HUES48 (cell line): ENCODE measurements at regions not wholly inside any gene's neighbourhood (a gene's known extent, or its start where the extent isn't known, plus 50 kb on each side); places are given as distances from the start of the nearest gene placed in this dataset.
A peak's percentile ranks its signal among the peaks of the same experiment; 100 is the strongest.
"Not testable (repeated sequence)": the region's sequence is repeated elsewhere in the genome, so short reads cannot be mapped to it uniquely, and the experiment has no call there.

Experiments used
- H3K27ac ChIP-seq: one replicate; pipeline ENCODE4 v1.7.0; 2013; ENCODE audit warnings: low read depth, low read length, inconsistent platforms
- H3K27me3 ChIP-seq: 2 replicates; pipeline ENCODE4 v1.6.1; 2013; ENCODE audit warnings: mild to moderate bottlenecking, low read length; ENCODE audit not compliant: control insufficient read depth, insufficient read depth
- H3K36me3 ChIP-seq: 2 replicates; pipeline ENCODE4 v1.6.1; 2013; ENCODE audit warnings: low read length; ENCODE audit not compliant: control insufficient read depth, insufficient read depth
- H3K4me1 ChIP-seq: 2 replicates; pipeline ENCODE4 v1.6.1; 2013; ENCODE audit warnings: mild to moderate bottlenecking, low read length; ENCODE audit not compliant: control insufficient read depth, insufficient read depth
- H3K4me3 ChIP-seq: 2 replicates; pipeline ENCODE4 v1.5.1; 2013; ENCODE audit warnings: mild to moderate bottlenecking, low read depth, low read length
- H3K9ac ChIP-seq: 2 replicates; pipeline ENCODE4 v1.6.1; 2013; ENCODE audit warnings: mild to moderate bottlenecking, low read depth, low read length, moderate library complexity
- H3K9me3 ChIP-seq: 2 replicates; pipeline ENCODE4 v1.6.1; 2013; ENCODE audit warnings: low read length; ENCODE audit not compliant: control insufficient read depth, insufficient read depth

- Histone ChIP-seq H3K9me3 (no peaks in the 10 kb centered on the region), H3K27ac (no peak overlapping the region), H3K27me3 (no peaks in the 10 kb centered on the region), H3K4me1 (no peaks in the 10 kb centered on the region), H3K4me3 (no peak overlapping the region), H3K36me3 (no peaks in the 10 kb centered on the region), H3K9ac (no peak overlapping the region)
Measured at GRCh38 chr6:142637624-142638351, 307.2 kb downstream of the HIVEP2 start.

GRCh38 chr6:142642651-142643050, 302.3 kb downstream of the HIVEP2 start:
- peaks cover 18% of the 10 kb centered on the region for H3K4me1 ChIP-seq
- H3K4me3 ChIP-seq: no peak overlapping the region
- no peaks in the 10 kb centered on the region for H3K27me3 ChIP-seq
- H3K9ac ChIP-seq: no peak overlapping the region
- no peaks in the 10 kb centered on the region for H3K36me3 ChIP-seq
- no peak overlapping the region for H3K27ac ChIP-seq
- no peaks in the 10 kb centered on the region for H3K9me3 ChIP-seq

DNA sequence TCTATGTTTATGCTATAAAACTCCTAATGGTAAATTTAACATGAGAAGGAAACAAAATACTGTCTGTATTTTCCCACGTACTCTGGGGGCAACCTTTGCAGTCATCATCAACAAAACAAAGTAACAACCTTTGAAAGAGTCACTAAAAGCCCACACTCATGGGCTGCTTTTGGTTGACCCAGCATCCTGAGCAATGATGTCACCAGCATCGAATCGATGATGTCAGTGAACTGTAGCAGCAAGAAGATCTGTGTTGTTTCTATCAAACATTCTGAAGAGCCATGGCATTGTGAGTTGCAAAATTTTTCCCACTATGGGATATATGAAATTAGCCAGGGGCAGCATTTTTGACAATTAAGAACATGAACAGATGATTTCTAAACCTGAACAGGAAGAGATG, 300.1 kb downstream of the HIVEP2 start:
- no peaks in the 10 kb centered on the region for H3K27me3 ChIP-seq
- H3K36me3 ChIP-seq: no peaks in the 10 kb centered on the region
- H3K9me3 ChIP-seq: no peaks in the 10 kb centered on the region
- H3K4me1 ChIP-seq: peaks cover 36% of the 10 kb centered on the region
- H3K4me3 ChIP-seq: no peak overlapping the region
- H3K9ac ChIP-seq: no peak overlapping the region
- no peak overlapping the region for H3K27ac ChIP-seq

- no peak overlapping the region for H3K27ac ChIP-seq
- no peak overlapping the region for H3K4me3 ChIP-seq
Measured at GRCh38 chr6:142645663-142646062, 299.3 kb downstream of the HIVEP2 start.

DNA sequence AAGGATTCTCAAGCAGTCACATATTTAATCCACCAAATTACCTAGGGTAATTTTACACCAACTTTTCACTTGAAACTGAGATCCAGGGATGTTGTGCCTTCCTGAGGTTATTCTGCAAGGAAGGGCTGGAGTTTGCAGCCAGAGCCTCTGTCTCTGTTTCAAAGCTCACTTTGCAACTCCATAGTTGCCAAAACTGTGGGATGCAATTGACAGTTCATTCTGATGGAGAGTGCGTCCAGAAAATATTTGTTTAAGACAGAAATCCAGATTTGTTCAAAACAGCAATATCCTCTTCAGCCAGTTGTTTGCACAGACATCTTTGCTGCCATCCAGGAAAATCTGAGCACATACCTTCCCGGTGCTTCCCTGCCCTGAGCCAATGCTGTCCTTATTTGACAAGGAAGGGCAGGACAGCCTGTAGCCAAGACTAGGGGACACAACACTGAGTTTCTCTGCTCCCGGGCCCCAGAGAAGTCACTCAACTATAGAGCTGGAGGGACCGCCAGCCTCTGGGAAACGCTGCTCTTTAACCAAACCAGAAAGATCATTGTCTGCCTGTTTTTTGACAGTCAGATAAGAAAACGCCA, 297.4 kb downstream of the HIVEP2 start:
- Histone ChIP-seq H3K27ac (peak overlapping the region; percentile 85), H3K4me1 (peaks cover 47% of the 10 kb centered on the region), H3K9ac (peak overlapping the region; percentile 27; the same call in 1 of the 2 replicates), H3K4me3 (peak overlapping the region; percentile 6; the same call in 1 of the 2 replicates), H3K27me3 (no peaks in the 10 kb centered on the region), H3K36me3 (no peaks in the 10 kb centered on the region), H3K9me3 (no peaks in the 10 kb centered on the region)

More at GRCh38 chr6:142645663-142646062, 299.3 kb downstream of the HIVEP2 start:
- Histone ChIP-seq H3K27me3 (no peaks in the 10 kb centered on the region), H3K4me1 (peaks cover 42% of the 10 kb centered on the region), H3K36me3 (no peaks in the 10 kb centered on the region), H3K9me3 (no peaks in the 10 kb centered on the region), H3K9ac (no peak overlapping the region)

DNA sequence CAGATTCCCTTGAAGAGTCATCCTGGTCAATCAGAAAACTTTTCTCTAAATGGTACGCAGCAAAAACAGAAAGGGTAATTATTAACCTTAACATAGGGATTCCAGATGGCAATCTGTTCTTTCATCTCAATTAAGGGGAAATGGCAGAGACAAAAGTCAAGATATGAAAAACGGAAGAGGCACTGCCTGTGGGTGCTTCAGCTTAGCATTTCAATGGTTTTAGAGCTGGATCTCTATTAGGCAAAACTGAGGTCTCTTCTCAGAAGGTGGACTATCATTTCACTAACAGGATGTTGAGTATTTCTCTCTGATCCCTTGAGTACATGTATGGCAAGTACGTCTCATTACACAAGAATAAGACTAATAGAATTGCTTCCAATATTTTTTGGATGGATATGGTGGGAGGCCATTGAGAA, 296.9 kb downstream of the HIVEP2 start:
- Histone ChIP-seq H3K9ac (peak overlapping the region; percentile 27; the same call in 1 of the 2 replicates), H3K36me3 (no peaks in the 10 kb centered on the region), H3K4me1 (peaks cover 47% of the 10 kb centered on the region), H3K27me3 (no peaks in the 10 kb centered on the region), H3K9me3 (no peaks in the 10 kb centered on the region), H3K27ac (peak overlapping the region; percentile 85), H3K4me3 (peak overlapping the region; percentile 25; the same call in 1 of the 2 replicates)

DNA sequence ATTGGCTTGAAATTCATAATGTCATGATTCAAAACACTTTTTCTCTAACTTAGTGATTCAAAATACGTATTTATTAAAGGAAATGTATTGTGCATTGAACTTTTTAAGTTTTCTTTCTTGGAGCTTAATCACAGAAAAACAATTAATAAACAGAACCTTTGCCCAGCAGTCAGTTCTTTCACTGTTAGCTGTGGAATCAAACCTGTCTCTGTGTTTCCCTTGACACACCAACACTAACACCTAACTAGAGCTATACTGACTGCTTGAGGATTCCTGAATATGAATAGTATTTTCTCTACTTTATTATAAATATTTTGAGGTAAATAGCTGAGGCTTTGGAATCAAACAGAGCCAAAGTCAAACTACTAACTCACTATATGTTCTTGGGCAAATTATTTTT, 296.4 kb downstream of the HIVEP2 start:
- no peaks in the 10 kb centered on the region for H3K36me3 ChIP-seq
- H3K4me3 ChIP-seq: peak overlapping the region; percentile 25; the same call in 1 of the 2 replicates
- no peak overlapping the region; the same call in 1 of the 2 replicates for H3K9ac ChIP-seq
- no peaks in the 10 kb centered on the region for H3K27me3 ChIP-seq
- peak overlapping the region; percentile 85 for H3K27ac ChIP-seq
- peaks cover 47% of the 10 kb centered on the region for H3K4me1 ChIP-seq
- H3K9me3 ChIP-seq: no peaks in the 10 kb centered on the region

DNA sequence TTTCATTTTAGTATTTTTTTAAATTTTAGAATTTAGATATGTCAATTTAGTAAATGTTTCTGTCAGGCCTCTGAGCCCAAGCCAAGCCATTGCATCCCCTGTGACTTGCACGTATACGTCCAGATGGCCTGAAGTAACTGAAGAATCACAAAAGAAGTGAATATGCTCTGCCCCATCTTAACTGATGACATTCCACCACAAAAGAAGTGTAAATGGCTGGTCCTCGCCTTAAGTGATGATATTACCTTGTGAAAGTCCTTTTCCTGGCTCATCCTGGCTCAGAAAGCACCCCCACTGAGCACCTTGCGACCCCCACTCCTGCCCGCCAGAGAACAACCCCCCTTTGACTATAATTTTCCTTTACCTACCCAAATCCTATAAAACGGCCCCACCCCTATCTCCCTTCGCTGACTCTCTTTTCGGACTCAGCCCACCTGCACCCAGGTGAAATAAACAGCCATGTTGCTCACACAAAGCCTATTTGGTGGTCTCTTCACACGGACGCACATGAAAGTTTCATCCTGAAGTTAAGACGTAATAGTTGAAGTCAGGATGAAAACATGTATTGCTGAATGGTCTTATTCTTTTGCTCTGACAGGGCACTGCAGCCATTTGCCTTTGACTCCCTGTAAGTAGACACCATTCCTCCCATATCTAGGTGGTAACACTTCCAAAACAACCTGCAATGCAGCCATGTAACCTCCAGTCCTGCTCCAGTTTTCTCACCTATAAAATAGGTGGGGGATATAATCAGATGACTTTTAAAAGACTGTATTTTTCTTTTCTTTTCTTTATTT, 295.3 kb downstream of the HIVEP2 start:
- not testable (repeated sequence) for H3K4me3 ChIP-seq, H3K9ac ChIP-seq, H3K9me3 ChIP-seq, H3K36me3 ChIP-seq, H3K27me3 ChIP-seq
- Histone ChIP-seq H3K27ac (peak overlapping the region; percentile 70), H3K4me1 (peaks cover 52% of the 10 kb centered on the region)

DNA sequence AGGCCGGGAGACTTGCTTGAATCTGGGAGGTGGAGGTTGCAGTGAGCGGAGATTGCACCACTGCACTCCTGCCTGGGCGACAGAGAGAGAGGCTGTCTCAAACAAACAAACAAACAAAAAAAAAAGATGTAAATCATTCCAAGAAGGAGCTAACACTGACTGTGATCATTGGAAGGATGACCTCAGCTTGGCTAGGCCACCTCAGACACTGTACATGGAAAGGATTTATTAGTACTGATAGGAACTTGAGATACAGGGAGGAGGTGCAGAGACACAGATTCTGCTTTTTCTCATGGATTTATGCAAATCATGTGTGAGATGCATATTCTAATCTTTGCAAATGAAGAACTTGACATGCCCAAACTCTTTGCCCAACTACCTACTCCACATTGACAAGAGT, 293.6 kb downstream of the HIVEP2 start:
- no peaks in the 10 kb centered on the region for H3K9me3 ChIP-seq
- peaks cover 47% of the 10 kb centered on the region for H3K4me1 ChIP-seq
- H3K27ac ChIP-seq: no peak overlapping the region
- H3K4me3 ChIP-seq: no peak overlapping the region
- no peaks in the 10 kb centered on the region for H3K36me3 ChIP-seq
- H3K9ac ChIP-seq: no peak overlapping the region
- no peaks in the 10 kb centered on the region for H3K27me3 ChIP-seq

GRCh38 chr6:142653710-142654420, 291.1 kb downstream of the HIVEP2 start:
- H3K9me3 ChIP-seq: no peaks in the 10 kb centered on the region

More at GRCh38 chr6:142653710-142654420, 291.1 kb downstream of the HIVEP2 start:
- Histone ChIP-seq H3K9ac (no peak overlapping the region), H3K27ac (no peak overlapping the region), H3K4me3 (no peak overlapping the region), H3K36me3 (no peaks in the 10 kb centered on the region), H3K27me3 (no peaks in the 10 kb centered on the region), H3K4me1 (peaks cover 22% of the 10 kb centered on the region)
